ENCODE measurements at regions not wholly inside any gene's neighbourhood (a gene's known extent, or its start where the extent isn't known, plus 50 kb on each side); places are given as distances from the start of the nearest gene placed in this dataset.

DNA sequence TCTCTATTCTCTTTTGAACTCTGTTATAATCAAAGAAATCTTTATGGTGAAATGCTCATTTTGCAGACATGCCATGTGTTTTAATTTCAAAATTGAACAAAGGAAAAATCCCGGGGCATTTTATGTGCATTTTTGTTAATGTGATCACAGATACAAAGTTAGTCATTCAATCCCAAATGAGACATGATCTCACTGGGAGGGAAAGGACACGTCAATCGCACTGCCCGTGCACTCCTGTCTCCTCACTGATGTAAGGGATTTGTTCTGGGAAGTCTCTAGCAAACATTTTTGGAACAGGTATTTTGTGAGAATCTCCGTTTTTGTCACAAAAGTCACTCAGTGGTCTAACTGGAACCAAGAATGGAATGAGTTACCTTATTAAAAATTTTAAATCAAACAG is 97.9 kb upstream of the RANBP6 start:
- TF ChIP-seq ZNF114 (CRISPR knock-in tag; IDR thresholded peaks at IDR 0.05) (no peak), CTCF (conservative IDR thresholded peaks at IDR 0.05; ENCODE audit: low read depth in 2 of 2) (no peak), JUNB (IDR thresholded peaks at IDR 0.05; ENCODE audit: unreplicated experiment) (no peak), EZH2 (IDR thresholded peaks at IDR 0.05; ENCODE audit: low read depth, unreplicated experiment) (no peak), EZH2phosphoT487 (IDR thresholded peaks at IDR 0.05; ENCODE audit: unreplicated experiment) (no peak), POLR2AphosphoS5 (IDR thresholded peaks at IDR 0.05; ENCODE audit: low read depth) (no peak), CREB1 (CRISPR knock-in tag; IDR thresholded peaks at IDR 0.05; ENCODE audit: low read depth) (no peak)
- TF ChIP-seq, protein P1, sequence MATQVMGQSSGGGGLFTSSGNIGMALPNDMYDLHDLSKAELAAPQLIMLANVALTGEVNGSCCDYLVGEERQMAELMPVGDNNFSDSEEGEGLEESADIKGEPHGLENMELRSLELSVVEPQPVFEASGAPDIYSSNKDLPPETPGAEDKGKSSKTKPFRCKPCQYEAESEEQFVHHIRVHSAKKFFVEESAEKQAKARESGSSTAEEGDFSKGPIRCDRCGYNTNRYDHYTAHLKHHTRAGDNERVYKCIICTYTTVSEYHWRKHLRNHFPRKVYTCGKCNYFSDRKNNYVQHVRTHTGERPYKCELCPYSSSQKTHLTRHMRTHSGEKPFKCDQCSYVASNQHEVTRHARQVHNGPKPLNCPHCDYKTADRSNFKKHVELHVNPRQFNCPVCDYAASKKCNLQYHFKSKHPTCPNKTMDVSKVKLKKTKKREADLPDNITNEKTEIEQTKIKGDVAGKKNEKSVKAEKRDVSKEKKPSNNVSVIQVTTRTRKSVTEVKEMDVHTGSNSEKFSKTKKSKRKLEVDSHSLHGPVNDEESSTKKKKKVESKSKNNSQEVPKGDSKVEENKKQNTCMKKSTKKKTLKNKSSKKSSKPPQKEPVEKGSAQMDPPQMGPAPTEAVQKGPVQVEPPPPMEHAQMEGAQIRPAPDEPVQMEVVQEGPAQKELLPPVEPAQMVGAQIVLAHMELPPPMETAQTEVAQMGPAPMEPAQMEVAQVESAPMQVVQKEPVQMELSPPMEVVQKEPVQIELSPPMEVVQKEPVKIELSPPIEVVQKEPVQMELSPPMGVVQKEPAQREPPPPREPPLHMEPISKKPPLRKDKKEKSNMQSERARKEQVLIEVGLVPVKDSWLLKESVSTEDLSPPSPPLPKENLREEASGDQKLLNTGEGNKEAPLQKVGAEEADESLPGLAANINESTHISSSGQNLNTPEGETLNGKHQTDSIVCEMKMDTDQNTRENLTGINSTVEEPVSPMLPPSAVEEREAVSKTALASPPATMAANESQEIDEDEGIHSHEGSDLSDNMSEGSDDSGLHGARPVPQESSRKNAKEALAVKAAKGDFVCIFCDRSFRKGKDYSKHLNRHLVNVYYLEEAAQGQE (IDR thresholded peaks at IDR 0.05; ENCODE audit: unreplicated experiment), result no peak

Data from GM23338 (cell line).